ENCODE measurements at regions not wholly inside any gene's neighbourhood (a gene's known extent, or its start where the extent isn't known, plus 50 kb on each side); places are given as distances from the start of the nearest gene placed in this dataset.

GRCh38 chr11:109954534-109954933, 138.7 kb upstream of the ZC3H12C start (continued):
- TF ChIP-seq ETS1 (IDR thresholded peaks at IDR 0.05) (no peak), JUNB (IDR thresholded peaks at IDR 0.05; ENCODE audit: unreplicated experiment) (no peak), CREB1 (CRISPR knock-in tag; IDR thresholded peaks at IDR 0.05; ENCODE audit: low read depth) (no peak), ZNF114 (CRISPR knock-in tag; IDR thresholded peaks at IDR 0.05) (no peak), POLR2AphosphoS5 (IDR thresholded peaks at IDR 0.05; ENCODE audit: low read depth) (no peak), REST (IDR thresholded peaks at IDR 0.05; ENCODE audit: unreplicated experiment) (no peak)

GRCh38 chr11:109956124-109956793, 136.9 kb upstream of the ZC3H12C start:
- H3K27ac ChIP-seq (ENCODE audit: low read depth), result no peak overlapping the region
- no peak overlapping the region for H3K4me2 ChIP-seq
- DNase-seq (ENCODE audit: low spot score) (no peak), ATAC-seq (no peak)
- H2AFZ ChIP-seq, result peak overlapping the region; percentile 56; the same call in 1 of the 2 replicates
- Mint-ChIP-seq H3K27ac (no peak overlapping the region), H3K27me3 (ENCODE audit: insufficient read depth, low read depth, poor library complexity) (no peaks in the 10 kb centered on the region), H3K4me1 (peaks cover 27% of the 10 kb centered on the region), H3K4me3 (no peak overlapping the region), H3K9me3 (no peaks in the 10 kb centered on the region), H3K36me3 (ENCODE audit: low read depth) (no peaks in the 10 kb centered on the region; the same call in 2 of the 3 replicates)
- no peaks in the 10 kb centered on the region for H3K79me2 ChIP-seq (replicated peaks; ENCODE audit: insufficient read depth)
- no peak overlapping the region for H3K4me3 ChIP-seq
- H3K9me2 ChIP-seq (ENCODE audit: insufficient read depth), result no peaks in the 10 kb centered on the region
- no peaks in the 10 kb centered on the region for H3F3A ChIP-seq (replicated peaks; ENCODE audit: low read depth)
- H4K20me1 ChIP-seq (replicated peaks; ENCODE audit: insufficient read depth), result no peaks in the 10 kb centered on the region
- no peaks in the 10 kb centered on the region for H3K36me3 ChIP-seq (ENCODE audit: insufficient read depth)
- H3K4me1 ChIP-seq (ENCODE audit: insufficient read depth), result peaks cover 4% of the 10 kb centered on the region; the same call in 1 of the 2 replicates
- TF ChIP-seq ZNF114 (CRISPR knock-in tag; IDR thresholded peaks at IDR 0.05) (no peak), ZNF331 (CRISPR knock-in tag; IDR thresholded peaks at IDR 0.05; ENCODE audit: low read depth) (no peak), REST (IDR thresholded peaks at IDR 0.05; ENCODE audit: unreplicated experiment) (no peak), POLR2AphosphoS5 (IDR thresholded peaks at IDR 0.05; ENCODE audit: low read depth) (no peak), NANOG (IDR thresholded peaks at IDR 0.05; ENCODE audit: borderline replicate concordance) (no peak), EZH2phosphoT487 (IDR thresholded peaks at IDR 0.05; ENCODE audit: unreplicated experiment) (no peak)
- TF ChIP-seq, protein P1, sequence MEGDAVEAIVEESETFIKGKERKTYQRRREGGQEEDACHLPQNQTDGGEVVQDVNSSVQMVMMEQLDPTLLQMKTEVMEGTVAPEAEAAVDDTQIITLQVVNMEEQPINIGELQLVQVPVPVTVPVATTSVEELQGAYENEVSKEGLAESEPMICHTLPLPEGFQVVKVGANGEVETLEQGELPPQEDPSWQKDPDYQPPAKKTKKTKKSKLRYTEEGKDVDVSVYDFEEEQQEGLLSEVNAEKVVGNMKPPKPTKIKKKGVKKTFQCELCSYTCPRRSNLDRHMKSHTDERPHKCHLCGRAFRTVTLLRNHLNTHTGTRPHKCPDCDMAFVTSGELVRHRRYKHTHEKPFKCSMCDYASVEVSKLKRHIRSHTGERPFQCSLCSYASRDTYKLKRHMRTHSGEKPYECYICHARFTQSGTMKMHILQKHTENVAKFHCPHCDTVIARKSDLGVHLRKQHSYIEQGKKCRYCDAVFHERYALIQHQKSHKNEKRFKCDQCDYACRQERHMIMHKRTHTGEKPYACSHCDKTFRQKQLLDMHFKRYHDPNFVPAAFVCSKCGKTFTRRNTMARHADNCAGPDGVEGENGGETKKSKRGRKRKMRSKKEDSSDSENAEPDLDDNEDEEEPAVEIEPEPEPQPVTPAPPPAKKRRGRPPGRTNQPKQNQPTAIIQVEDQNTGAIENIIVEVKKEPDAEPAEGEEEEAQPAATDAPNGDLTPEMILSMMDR (conservative IDR thresholded peaks at IDR 0.05; ENCODE audit: low read depth in 2 of 2), result no peak
- no peaks in the 10 kb centered on the region for H3K27me3 ChIP-seq (ENCODE audit: insufficient read depth)
